Effector memory CD8-positive, alpha-beta T cell (primary cell): ENCODE measurements at regions not wholly inside any gene's neighbourhood (a gene's known extent, or its start where the extent isn't known, plus 50 kb on each side); places are given as distances from the start of the nearest gene placed in this dataset.
"Not testable (repeated sequence)": the region's sequence is repeated elsewhere in the genome, so short reads cannot be mapped to it uniquely, and the experiment has no call there.

ENCODE experiments used
- ATAC-seq: fragments of 150-1000 bp; cut with Tn5 transposase; replicated peaks from 2 replicates; pipeline ENCODE4 v1.10.0; 2021; ENCODE audit warnings: mild to moderate bottlenecking, moderate library complexity
- DNase-seq, 3 experiments: peaks; one replicate each; pipeline ENCODE4 v3.0.0; 2021
- H3K27ac Mint-ChIP-seq, 2 donors: one replicate each; pipeline ENCODE4 v1.8.0; 2022; ENCODE audit warnings: mild to moderate bottlenecking in 2 of 2, mixed read lengths in 2 of 2, moderate library complexity in 2 of 2
- H3K27me3 Mint-ChIP-seq, 2 donors: one replicate each; pipeline ENCODE4 v1.8.0; 2022; ENCODE audit warnings: mixed read lengths in 2 of 2
- H3K36me3 Mint-ChIP-seq: one replicate; pipeline ENCODE4 v1.8.0; 2022; ENCODE audit warnings: mild to moderate bottlenecking, moderate library complexity, mixed read lengths; ENCODE audit not compliant: insufficient read depth
- H3K4me1 Mint-ChIP-seq, 2 donors: one replicate each; pipeline ENCODE4 v1.8.0; 2022; ENCODE audit warnings: low read depth in 2 of 2, mixed read lengths in 2 of 2
- H3K4me3 Mint-ChIP-seq, 2 donors: one replicate each; pipeline ENCODE4 v1.8.0; 2022; ENCODE audit warnings: mild to moderate bottlenecking in 2 of 2, mixed read lengths in 2 of 2, moderate library complexity in 2 of 2
- H3K9me3 Mint-ChIP-seq, 2 donors: one replicate each; pipeline ENCODE4 v1.8.0; 2022; ENCODE audit warnings: mixed read lengths in 2 of 2

GRCh38 chr10:3931224-3931623 is 146.2 kb upstream of the KLF6 start:
- DNase-seq: no peak
- peaks cover 3% of the 10 kb centered on the region for H3K36me3 Mint-ChIP-seq
- no peaks in the 10 kb centered on the region for H3K27me3 Mint-ChIP-seq
- ATAC-seq: no peak
- peaks cover 34 to 40% of the 10 kb centered on the region in 2 donors for H3K4me1 Mint-ChIP-seq
- no peak overlapping the region for H3K4me3 Mint-ChIP-seq
- no peaks in the 10 kb centered on the region for H3K9me3 Mint-ChIP-seq
- H3K27ac Mint-ChIP-seq: no peak overlapping the region

GRCh38 chr10:3928569-3928968 is 143.6 kb upstream of the KLF6 start:
- Mint-ChIP-seq H3K4me3 (no peak overlapping the region), H3K36me3 (no peaks in the 10 kb centered on the region), H3K9me3 (no peaks in the 10 kb centered on the region), H3K27ac (no peak overlapping the region), H3K27me3 (no peaks in the 10 kb centered on the region), H3K4me1 (peaks cover 16 to 18% of the 10 kb centered on the region in 2 donors)
- ATAC-seq (no peak), DNase-seq (no peak)

- no peak overlapping the region for H3K27ac Mint-ChIP-seq
- ATAC-seq: no peak
- peaks cover 16 to 17% of the 10 kb centered on the region in 2 donors for H3K4me1 Mint-ChIP-seq
- H3K36me3 Mint-ChIP-seq: no peaks in the 10 kb centered on the region
- no peaks in the 10 kb centered on the region for H3K9me3 Mint-ChIP-seq
- H3K4me3 Mint-ChIP-seq: no peak overlapping the region
- H3K27me3 Mint-ChIP-seq: no peaks in the 10 kb centered on the region
- DNase-seq: no peak
Observed at GRCh38 chr10:3928078-3928477, 143.1 kb upstream of the KLF6 start.

GRCh38 chr10:3926675-3927525 is 141.9 kb upstream of the KLF6 start:
- Mint-ChIP-seq H3K4me3 (no peak overlapping the region), H3K9me3 (no peaks in the 10 kb centered on the region), H3K27ac (no peak overlapping the region), H3K36me3 (no peaks in the 10 kb centered on the region), H3K4me1 (peaks cover 15 to 16% of the 10 kb centered on the region in 2 donors), H3K27me3 (no peaks in the 10 kb centered on the region)
- DNase-seq (no peak), ATAC-seq (no peak)

GRCh38 chr10:3926258-3926657 is 141.2 kb upstream of the KLF6 start:
- Mint-ChIP-seq H3K27ac (no peak overlapping the region), H3K4me3 (no peak overlapping the region), H3K4me1 (peaks cover 12 to 15% of the 10 kb centered on the region in 2 donors), H3K36me3 (no peaks in the 10 kb centered on the region), H3K27me3 (no peaks in the 10 kb centered on the region), H3K9me3 (no peaks in the 10 kb centered on the region)
- no peak for DNase-seq
- ATAC-seq: no peak

GRCh38 chr10:3925184-3925583 is 140.2 kb upstream of the KLF6 start:
- Mint-ChIP-seq H3K27me3 (no peaks in the 10 kb centered on the region), H3K4me1 (peaks cover 10 to 15% of the 10 kb centered on the region in 2 donors), H3K27ac (no peak overlapping the region), H3K4me3 (no peak overlapping the region), H3K36me3 (no peaks in the 10 kb centered on the region), H3K9me3 (no peaks in the 10 kb centered on the region)
- DNase-seq: no peak
- ATAC-seq: no peak

GRCh38 chr10:3924344-3924743 is 139.3 kb upstream of the KLF6 start:
- no peaks in the 10 kb centered on the region for H3K27me3 Mint-ChIP-seq
- ATAC-seq: no peak
- no peaks in the 10 kb centered on the region for H3K9me3 Mint-ChIP-seq
- no peak overlapping the region for H3K4me3 Mint-ChIP-seq
- DNase-seq: no peak
- no peak overlapping the region for H3K27ac Mint-ChIP-seq
- no peaks in the 10 kb centered on the region for H3K36me3 Mint-ChIP-seq
- H3K4me1 Mint-ChIP-seq: peaks cover 5 to 9% of the 10 kb centered on the region in 2 donors

- Mint-ChIP-seq H3K4me3 (no peak overlapping the region), H3K36me3 (no peaks in the 10 kb centered on the region), H3K27ac (no peak overlapping the region), H3K4me1 (peaks cover 3 to 9% of the 10 kb centered on the region in 2 donors), H3K27me3 (no peaks in the 10 kb centered on the region), H3K9me3 (no peaks in the 10 kb centered on the region)
- DNase-seq (no peak), ATAC-seq (no peak)
Observed at GRCh38 chr10:3923033-3923432, 138.0 kb upstream of the KLF6 start.

GRCh38 chr10:3919709-3920308 is 134.8 kb upstream of the KLF6 start:
- Mint-ChIP-seq H3K27ac (no peak overlapping the region), H3K9me3 (no peaks in the 10 kb centered on the region), H3K4me1 (no peaks in the 10 kb centered on the region), H3K27me3 (no peaks in the 10 kb centered on the region), H3K4me3 (no peak overlapping the region), H3K36me3 (no peaks in the 10 kb centered on the region)
- ATAC-seq (no peak), DNase-seq (no peak)

GRCh38 chr10:3917392-3917791 is 132.4 kb upstream of the KLF6 start:
- DNase-seq, H3K36me3 Mint-ChIP-seq, H3K27me3 Mint-ChIP-seq, ATAC-seq, H3K4me3 Mint-ChIP-seq, H3K4me1 Mint-ChIP-seq, H3K27ac Mint-ChIP-seq, H3K9me3 Mint-ChIP-seq: not testable (repeated sequence)

- DNase-seq (no peak), ATAC-seq (no peak)
- Mint-ChIP-seq H3K4me3 (no peak overlapping the region), H3K27ac (no peak overlapping the region), H3K27me3 (no peaks in the 10 kb centered on the region), H3K4me1 (no peaks in the 10 kb centered on the region), H3K9me3 (no peaks in the 10 kb centered on the region), H3K36me3 (peaks cover 2% of the 10 kb centered on the region)
Observed at GRCh38 chr10:3914733-3915132, 129.7 kb upstream of the KLF6 start.

- H3K4me1 Mint-ChIP-seq: no peaks in the 10 kb centered on the region
- H3K9me3 Mint-ChIP-seq: no peaks in the 10 kb centered on the region
- peak overlapping the region in 1 of 2 donors; percentile 53 for H3K27ac Mint-ChIP-seq
Observed at GRCh38 chr10:3911713-3912442, 126.9 kb upstream of the KLF6 start.

GRCh38 chr10:3911241-3911640 is 126.2 kb upstream of the KLF6 start:
- H3K4me3 Mint-ChIP-seq: no peak overlapping the region
- H3K27ac Mint-ChIP-seq: no peak overlapping the region
- no peaks in the 10 kb centered on the region for H3K27me3 Mint-ChIP-seq
- H3K36me3 Mint-ChIP-seq: peaks cover 7% of the 10 kb centered on the region
- H3K4me1 Mint-ChIP-seq: no peaks in the 10 kb centered on the region
- ATAC-seq: no peak
- no peaks in the 10 kb centered on the region for H3K9me3 Mint-ChIP-seq
- DNase-seq: no peak

More at GRCh38 chr10:3911713-3912442, 126.9 kb upstream of the KLF6 start:
- ATAC-seq (no peak), DNase-seq (no peak)
- H3K27me3 Mint-ChIP-seq: no peaks in the 10 kb centered on the region
- peaks cover 7% of the 10 kb centered on the region for H3K36me3 Mint-ChIP-seq
- no peak overlapping the region for H3K4me3 Mint-ChIP-seq
